Large intestine (tissue), 3 donors: ENCODE measurements at regions not wholly inside any gene's neighbourhood (a gene's known extent, or its start where the extent isn't known, plus 50 kb on each side); places are given as distances from the start of the nearest gene placed in this dataset.

Experiments
- DNase-seq, 2 donors: peaks; one replicate each; pipeline versions ENCODE4 v3.0.0 to v3.0.0-alpha.2; 2013
- H3K27ac ChIP-seq: one replicate; pipeline ENCODE4 v1.5.1; 2013; ENCODE audit warnings: low read length
- H3K27me3 ChIP-seq: 2 replicates; pipeline ENCODE4 v1.6.1; 2013; ENCODE audit warnings: low read length; ENCODE audit not compliant: control insufficient read depth, insufficient read depth
- H3K36me3 ChIP-seq: 2 replicates; pipeline ENCODE4 v1.6.1; 2013; ENCODE audit warnings: low read length; ENCODE audit not compliant: control insufficient read depth, insufficient read depth
- H3K4me1 ChIP-seq: one replicate; pipeline ENCODE4 v1.6.1; 2013; ENCODE audit warnings: low read length; ENCODE audit not compliant: control insufficient read depth, insufficient read depth
- H3K4me3 ChIP-seq: one replicate; pipeline ENCODE4 v1.5.1; 2013; ENCODE audit warnings: low read length
- H3K9me3 ChIP-seq: one replicate; pipeline ENCODE4 v1.6.1; 2013; ENCODE audit warnings: mild to moderate bottlenecking, low read depth, low read length, moderate library complexity; ENCODE audit not compliant: control insufficient read depth
- WGBS: methylation state at CpG from one replicate; pipeline ENCODE4 v1.1.5; 2013; ENCODE audit warnings: low lambda C conversion rate; ENCODE audit not compliant: insufficient coverage; 5-methylcytosine and 5-hydroxymethylcytosine counted together

DNA sequence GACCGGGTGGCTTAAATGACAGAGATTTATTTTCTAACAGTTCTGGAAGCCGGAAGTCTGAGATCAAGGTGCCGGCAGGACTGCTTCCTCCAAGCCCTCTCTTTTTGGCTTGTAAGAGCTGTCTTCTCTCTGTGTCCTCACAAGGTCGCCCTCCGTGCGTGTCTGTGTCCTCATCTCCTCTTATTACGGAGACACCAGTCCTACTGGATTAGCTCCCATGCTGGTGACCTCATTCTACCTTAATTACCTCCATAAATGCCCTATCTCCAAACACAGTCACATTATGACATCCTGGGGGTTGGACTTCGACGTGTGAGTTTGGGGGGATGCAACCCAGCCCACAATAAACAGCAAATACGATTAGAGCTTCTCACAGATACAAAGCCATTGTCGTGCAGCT lies 161.5 kb downstream of the FOXL1 start:
- H3K36me3 ChIP-seq, result no peaks in the 10 kb centered on the region
- no peak overlapping the region for H3K4me3 ChIP-seq
- H3K9me3 ChIP-seq, result no peaks in the 10 kb centered on the region
- H3K27me3 ChIP-seq, result peaks cover 29% of the 10 kb centered on the region
- H3K4me1 ChIP-seq, result no peaks in the 10 kb centered on the region
- no CpG with 5 or more reads among the region's 11 CpGs for WGBS
- no peak overlapping the region for H3K27ac ChIP-seq
- no peak for DNase-seq

DNA sequence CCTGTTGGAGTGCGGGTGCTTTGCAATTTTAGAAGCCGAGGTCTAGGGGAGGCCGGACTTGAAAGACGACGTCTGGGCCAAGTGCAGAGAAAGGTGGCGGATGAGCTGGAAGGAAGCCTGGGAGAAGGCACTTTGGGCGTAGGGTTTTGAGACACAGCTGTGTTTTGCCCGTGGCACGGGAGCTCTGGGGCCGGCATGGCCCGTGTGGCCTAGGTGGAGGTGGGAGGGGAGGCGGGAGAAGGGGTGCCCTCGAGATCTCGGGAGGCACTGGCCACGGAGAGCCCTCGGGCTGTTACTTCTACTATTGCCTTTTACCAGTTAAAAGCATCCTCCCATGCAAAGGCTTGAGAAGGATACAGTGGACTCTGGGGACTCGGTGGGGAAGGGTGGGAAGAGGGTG lies 161.9 kb downstream of the FOXL1 start:
- Histone ChIP-seq H3K27ac (no peak overlapping the region), H3K4me1 (no peaks in the 10 kb centered on the region), H3K4me3 (no peak overlapping the region), H3K27me3 (peaks cover 25% of the 10 kb centered on the region), H3K36me3 (no peaks in the 10 kb centered on the region), H3K9me3 (no peaks in the 10 kb centered on the region)
- no CpG with 5 or more reads among the region's 17 CpGs for WGBS
- no peak for DNase-seq

DNA sequence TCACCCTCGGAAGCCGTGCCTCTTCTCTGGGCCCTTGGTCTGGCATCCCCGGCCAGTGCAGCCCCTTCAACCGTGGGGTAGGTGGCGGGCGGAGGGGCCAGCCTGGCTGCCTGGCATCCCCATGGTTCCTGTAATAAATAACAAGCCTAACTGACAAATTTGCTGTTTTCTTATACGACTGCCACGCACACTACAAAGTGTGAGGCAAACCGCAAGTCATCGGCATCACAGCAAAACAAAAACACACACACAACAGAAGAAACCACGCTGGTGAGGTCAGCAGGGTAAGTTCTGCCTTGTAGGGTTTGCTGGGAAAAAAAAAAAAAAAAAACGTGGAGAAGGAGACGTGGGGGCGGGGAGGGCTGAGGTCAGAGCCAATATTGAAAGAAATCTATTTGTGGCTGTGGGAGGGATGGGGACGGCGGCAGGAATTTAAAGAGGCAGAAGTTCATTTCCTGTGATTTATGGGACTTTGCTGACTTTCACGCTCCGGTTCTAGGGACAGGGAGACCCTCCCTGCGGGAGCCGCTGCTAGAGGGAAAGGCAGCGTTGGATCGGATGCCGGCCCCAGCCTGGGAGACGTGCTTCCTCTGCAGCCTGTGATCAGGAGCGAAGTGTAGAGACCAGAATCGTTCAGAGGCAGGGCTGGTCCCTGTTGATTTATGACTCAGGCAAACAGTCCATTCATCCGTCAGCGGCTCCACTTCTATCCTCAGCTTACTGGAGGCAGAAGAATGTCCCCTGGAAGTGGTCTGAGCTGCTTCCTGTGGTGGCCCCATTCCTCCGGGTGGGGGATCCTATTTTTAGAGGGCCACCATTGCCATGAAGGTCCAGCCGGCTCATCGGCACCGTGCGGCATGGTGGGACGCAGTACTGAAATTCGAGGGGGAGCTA lies 162.8 kb downstream of the FOXL1 start:
- H3K27ac ChIP-seq, result no peak overlapping the region
- H3K4me1 ChIP-seq, result no peaks in the 10 kb centered on the region
- H3K4me3 ChIP-seq, result no peak overlapping the region
- peaks cover 21% of the 10 kb centered on the region for H3K27me3 ChIP-seq
- DNase-seq, result peak in 1 of 2 donors; percentile 37
- H3K9me3 ChIP-seq, result no peaks in the 10 kb centered on the region
- 10% methylated on average over 2 of the region's 35 CpGs for WGBS
- H3K36me3 ChIP-seq, result no peaks in the 10 kb centered on the region

DNA sequence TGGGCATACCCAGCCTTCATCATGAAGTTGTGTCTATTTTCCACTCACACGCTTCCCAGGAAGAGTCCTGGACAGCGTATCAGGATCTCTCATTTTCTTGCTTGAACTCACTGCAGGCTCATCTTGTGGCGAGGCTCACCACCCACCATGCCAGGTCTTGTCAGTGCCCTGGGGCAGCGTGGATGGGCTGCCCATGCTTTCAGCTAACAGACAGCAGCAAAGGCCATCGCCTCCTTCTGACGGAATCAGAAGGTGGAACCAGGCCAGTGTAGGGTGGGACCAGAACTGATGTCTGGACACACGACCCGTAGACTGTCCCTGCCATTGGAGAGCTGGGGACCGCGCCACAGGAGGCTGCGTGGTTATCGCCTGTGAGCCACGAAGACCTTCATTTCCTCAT lies 169.4 kb downstream of the FOXL1 start:
- DNase-seq, result no peak
- no CpG with 5 or more reads among the region's 13 CpGs for WGBS
- H3K36me3 ChIP-seq, result no peaks in the 10 kb centered on the region
- peaks cover 6% of the 10 kb centered on the region for H3K27me3 ChIP-seq
- no peak overlapping the region for H3K27ac ChIP-seq
- no peaks in the 10 kb centered on the region for H3K4me1 ChIP-seq
- no peak overlapping the region for H3K4me3 ChIP-seq
- H3K9me3 ChIP-seq, result no peaks in the 10 kb centered on the region

DNA sequence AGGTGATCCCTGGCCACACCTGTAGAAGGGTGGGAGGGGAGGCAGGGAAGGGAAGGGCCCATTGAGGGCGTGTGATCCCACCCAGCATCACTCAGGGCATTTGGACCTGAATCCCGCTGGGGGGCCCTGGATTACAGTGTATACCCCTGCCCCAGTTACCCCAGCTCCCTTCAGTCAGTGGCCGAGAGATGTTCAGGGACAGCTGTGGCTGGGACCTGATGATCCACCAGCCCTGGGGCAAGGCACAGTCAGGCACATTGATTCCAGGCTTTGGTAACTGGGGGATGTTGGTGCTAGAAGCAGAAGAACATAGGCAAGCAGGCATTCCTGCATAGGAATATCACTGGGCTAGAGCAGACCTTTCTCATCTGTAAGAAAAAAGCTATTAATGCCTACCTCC lies 170.3 kb downstream of the FOXL1 start:
- DNase-seq, result no peak
- H3K9me3 ChIP-seq, result no peaks in the 10 kb centered on the region
- H3K36me3 ChIP-seq, result no peaks in the 10 kb centered on the region
- no CpG with 5 or more reads among the region's 3 CpGs for WGBS
- no peak overlapping the region for H3K27ac ChIP-seq
- H3K4me1 ChIP-seq, result no peaks in the 10 kb centered on the region
- no peak overlapping the region for H3K4me3 ChIP-seq
- peaks cover 6% of the 10 kb centered on the region for H3K27me3 ChIP-seq

DNA sequence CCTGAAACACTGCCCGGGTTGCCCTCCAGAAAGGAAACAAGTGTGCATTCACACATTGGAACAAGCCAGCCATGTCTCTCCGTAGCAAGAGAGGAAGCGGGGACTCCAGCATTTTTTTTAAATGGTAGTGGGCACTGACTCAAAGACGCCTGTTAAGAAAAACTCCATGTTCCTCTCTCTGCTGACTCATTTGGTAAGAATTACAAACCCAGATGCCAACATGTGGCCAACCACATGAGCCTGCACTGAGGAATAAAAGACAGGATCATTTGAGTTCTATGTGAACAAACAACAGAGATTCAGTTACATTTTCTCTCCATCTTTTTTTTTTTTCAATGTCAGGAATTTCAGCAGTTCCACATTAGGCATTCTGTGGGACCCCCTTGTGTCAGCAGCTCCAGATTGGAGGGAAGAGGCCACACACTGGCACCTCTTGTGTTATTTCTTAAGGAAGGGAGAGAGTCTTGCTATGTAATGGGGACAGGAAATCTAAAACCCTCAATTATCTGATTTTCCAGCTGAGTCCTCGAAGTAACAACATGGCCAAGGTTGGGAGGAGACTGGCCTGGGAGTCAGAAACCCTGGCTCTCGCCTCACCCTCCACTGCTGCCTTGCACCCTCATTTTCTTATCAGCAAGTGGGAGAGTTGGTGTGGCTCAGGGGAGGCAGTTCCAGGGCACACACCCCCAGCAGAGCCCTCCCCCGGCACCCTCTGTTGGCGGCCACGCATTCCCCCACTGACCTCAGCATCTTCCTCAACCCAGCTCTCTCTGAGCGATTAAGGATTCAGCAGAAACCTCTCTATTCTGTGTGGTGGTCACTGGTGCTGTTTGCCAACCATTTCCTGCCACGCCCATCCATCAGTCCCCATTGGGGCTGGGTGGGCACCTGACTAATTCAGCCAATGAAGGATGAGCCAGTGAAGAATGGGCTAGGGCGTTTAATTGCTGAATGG lies 173.0 kb downstream of the FOXL1 start:
- Histone ChIP-seq H3K4me1 (no peaks in the 10 kb centered on the region), H3K4me3 (no peak overlapping the region), H3K27me3 (peaks cover 10% of the 10 kb centered on the region), H3K9me3 (no peaks in the 10 kb centered on the region), H3K36me3 (no peaks in the 10 kb centered on the region), H3K27ac (no peak overlapping the region)
- no CpG with 5 or more reads among the region's 12 CpGs for WGBS
- DNase-seq, result no peak

DNA sequence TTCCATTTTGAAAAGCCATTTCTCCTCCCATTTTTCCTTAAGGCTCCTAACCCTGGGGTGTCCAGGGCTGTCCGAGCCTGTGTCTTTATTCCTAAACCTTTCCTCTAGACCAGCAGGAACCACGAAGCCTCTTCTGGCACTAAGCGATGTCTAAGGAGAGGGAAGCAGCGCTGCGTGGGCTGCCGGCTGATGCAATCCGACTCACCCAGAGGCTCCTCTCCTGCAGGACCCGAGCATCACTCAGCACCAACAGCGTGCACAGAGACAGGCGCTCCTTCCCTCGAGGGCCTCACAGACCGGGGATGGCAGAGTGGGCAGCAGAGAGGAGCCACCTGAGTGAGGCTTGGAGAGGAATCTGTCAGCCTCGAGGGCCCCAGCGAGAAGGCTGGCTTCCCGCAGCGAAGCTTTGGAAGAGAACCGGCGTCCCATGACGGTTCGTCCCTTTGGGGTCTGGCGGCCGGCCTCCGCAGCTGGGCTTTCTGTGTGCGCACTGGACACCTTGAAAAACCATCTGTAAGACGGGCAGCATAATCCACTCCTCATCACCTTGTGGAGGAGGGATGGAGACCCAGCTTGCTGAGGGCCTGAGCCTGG lies 174.3 kb downstream of the FOXL1 start:
- H3K4me3 ChIP-seq, result no peak overlapping the region
- H3K9me3 ChIP-seq, result no peaks in the 10 kb centered on the region
- H3K27ac ChIP-seq, result no peak overlapping the region
- peaks cover 17% of the 10 kb centered on the region for H3K27me3 ChIP-seq
- no peak for DNase-seq
- WGBS, result no CpG with 5 or more reads among the region's 25 CpGs
- no peaks in the 10 kb centered on the region for H3K4me1 ChIP-seq
- H3K36me3 ChIP-seq, result no peaks in the 10 kb centered on the region

DNA sequence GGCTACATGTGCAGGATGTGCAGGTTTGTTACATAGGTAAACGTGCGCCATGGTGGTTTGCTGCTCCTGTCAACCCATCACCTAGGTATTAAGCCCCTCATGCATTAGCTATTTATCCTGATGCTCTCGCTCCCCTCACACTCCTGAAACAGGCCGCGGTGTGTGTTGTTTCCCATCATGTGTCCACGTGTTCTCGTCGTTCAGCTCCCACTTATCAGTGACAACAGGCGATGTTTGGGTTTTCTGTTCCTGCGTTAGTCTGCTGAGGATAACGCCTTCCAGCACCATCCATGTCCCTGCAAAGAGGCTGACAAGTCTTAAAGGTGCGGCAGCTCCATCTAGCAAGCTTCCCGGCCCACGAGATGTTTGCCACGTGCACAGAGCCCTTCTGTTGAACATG lies 175.1 kb downstream of the FOXL1 start:
- H3K27ac ChIP-seq, result no peak overlapping the region
- H3K36me3 ChIP-seq, result no peaks in the 10 kb centered on the region
- H3K4me1 ChIP-seq, result no peaks in the 10 kb centered on the region
- peaks cover 19% of the 10 kb centered on the region for H3K27me3 ChIP-seq
- WGBS, result no CpG with 5 or more reads among the region's 15 CpGs
- H3K4me3 ChIP-seq, result no peak overlapping the region
- no peaks in the 10 kb centered on the region for H3K9me3 ChIP-seq
- no peak for DNase-seq

DNA sequence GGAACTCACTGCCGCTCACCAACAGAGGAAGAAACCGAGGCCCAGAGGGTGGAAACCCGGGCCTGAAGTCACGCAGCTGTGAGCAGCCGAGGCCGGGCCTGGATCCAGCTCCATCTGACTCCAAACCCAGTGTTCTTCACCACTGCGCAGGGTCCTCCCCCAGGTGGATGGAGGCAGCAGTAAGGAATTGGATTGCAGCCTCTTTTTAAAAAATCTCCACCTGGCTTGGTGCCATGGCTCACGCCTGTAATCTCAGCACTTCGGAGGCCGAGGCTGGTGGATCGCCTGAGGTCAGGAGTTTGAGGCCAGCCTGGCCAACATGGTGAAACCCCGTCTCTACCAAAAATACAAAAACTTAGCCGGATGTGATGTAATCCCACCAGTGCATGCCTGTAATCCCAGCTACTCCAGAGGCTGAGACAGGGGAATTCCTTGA lies 177.2 kb downstream of the FOXL1 start:
- Histone ChIP-seq H3K27ac (no peak overlapping the region), H3K9me3 (no peaks in the 10 kb centered on the region), H3K4me1 (no peaks in the 10 kb centered on the region), H3K36me3 (no peaks in the 10 kb centered on the region), H3K4me3 (no peak overlapping the region), H3K27me3 (peaks cover 36% of the 10 kb centered on the region)
- WGBS, result no CpG with 5 or more reads among the region's 13 CpGs
- DNase-seq, result no peak
